GM10266 (cell line): ENCODE measurements at regions not wholly inside any gene's neighbourhood (a gene's known extent, or its start where the extent isn't known, plus 50 kb on each side); places are given as distances from the start of the nearest gene placed in this dataset.

Experiments used
- DNase-seq: peaks from one replicate; pipeline ENCODE4 v3.0.0; 2012; ENCODE audit errors: extremely low spot score
- CTCF ChIP-seq: IDR thresholded peaks from 2 replicates; pipeline ENCODE4 v1.5.1; 2012; ENCODE audit warnings: mild to moderate bottlenecking, low read depth; ENCODE audit not compliant: control insufficient read depth, insufficient read depth; ENCODE audit errors: missing control alignments

- TF ChIP-seq CTCF: no peak
- DNase-seq: no peak
Measured at GRCh38 chr2:134146161-134146560, 107.7 kb upstream of the MGAT5 start.

- DNase-seq: no peak
- TF ChIP-seq CTCF: no peak
Measured at GRCh38 chr2:134146620-134147019, 107.3 kb upstream of the MGAT5 start.

- DNase-seq: no peak
- TF ChIP-seq CTCF: no peak
Measured at GRCh38 chr2:134148172-134148571, 105.7 kb upstream of the MGAT5 start.

- TF ChIP-seq CTCF: no peak
- DNase-seq: no peak
Measured at GRCh38 chr2:134148843-134149472, 104.9 kb upstream of the MGAT5 start.

- TF ChIP-seq CTCF: no peak
- no peak for DNase-seq
Measured at GRCh38 chr2:134149904-134150303, 104.0 kb upstream of the MGAT5 start.

GRCh38 chr2:134150760-134151159 lies 103.1 kb upstream of the MGAT5 start:
- TF ChIP-seq CTCF: no peak
- no peak for DNase-seq

- DNase-seq: no peak
- TF ChIP-seq CTCF: no peak
Measured at GRCh38 chr2:134152045-134153010, 101.5 kb upstream of the MGAT5 start.
